Gastrocnemius medialis (tissue), 4 donors: ENCODE measurements at regions not wholly inside any gene's neighbourhood (a gene's known extent, or its start where the extent isn't known, plus 50 kb on each side); places are given as distances from the start of the nearest gene placed in this dataset.

Source experiments
- POLR2A ChIP-seq, 2 donors: fragments of 450-650 bp; IDR thresholded peaks; one replicate each; pipeline ENCODE4 v1.6.1; 2017; ENCODE audit warnings: antibody characterized with exemption in 2 of 2, mild to moderate bottlenecking in 2 of 2, moderate library complexity in 2 of 2
- TF ChIP-seq, protein P1 (sequence below), 5 experiments: fragments of 450-650 bp in 3 of 5; fragments of 200-600 bp in 2 of 5; sonication (generic) in 2 of 5; IDR thresholded peaks in 4 of 5; conservative IDR thresholded peaks in 1 of 5; 1 replicate in 4 of 5; 2 replicates in 1 of 5; pipeline ENCODE4 v1.5.1; 2016 to 2019; ENCODE audit warnings: antibody characterized with exemption in 5 of 5, mild to moderate bottlenecking in 3 of 5, moderate library complexity in 3 of 5

DNA sequence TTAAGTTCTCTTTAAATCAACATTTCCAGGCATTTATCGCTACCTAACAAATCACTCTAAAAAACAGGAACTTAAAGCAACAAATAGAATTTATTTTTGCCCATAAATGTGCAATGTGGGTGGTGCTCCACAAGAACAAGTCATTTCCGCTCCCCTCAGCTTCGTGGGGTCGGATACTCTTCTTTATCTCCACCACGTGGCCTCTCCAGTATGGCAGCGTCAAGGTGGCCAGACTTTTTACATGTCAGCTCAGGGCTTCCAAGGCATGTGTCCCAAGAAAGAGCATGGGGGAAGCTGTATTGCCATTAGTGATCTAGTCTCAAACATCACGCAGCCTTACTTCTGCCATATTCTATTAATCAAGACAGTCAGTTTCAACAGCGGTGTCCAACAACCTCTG, 249.2 kb upstream of the NOCT start:
- no peak for TF ChIP-seq POLR2A (IDR thresholded peaks at IDR 0.05)
- TF ChIP-seq, protein P1, sequence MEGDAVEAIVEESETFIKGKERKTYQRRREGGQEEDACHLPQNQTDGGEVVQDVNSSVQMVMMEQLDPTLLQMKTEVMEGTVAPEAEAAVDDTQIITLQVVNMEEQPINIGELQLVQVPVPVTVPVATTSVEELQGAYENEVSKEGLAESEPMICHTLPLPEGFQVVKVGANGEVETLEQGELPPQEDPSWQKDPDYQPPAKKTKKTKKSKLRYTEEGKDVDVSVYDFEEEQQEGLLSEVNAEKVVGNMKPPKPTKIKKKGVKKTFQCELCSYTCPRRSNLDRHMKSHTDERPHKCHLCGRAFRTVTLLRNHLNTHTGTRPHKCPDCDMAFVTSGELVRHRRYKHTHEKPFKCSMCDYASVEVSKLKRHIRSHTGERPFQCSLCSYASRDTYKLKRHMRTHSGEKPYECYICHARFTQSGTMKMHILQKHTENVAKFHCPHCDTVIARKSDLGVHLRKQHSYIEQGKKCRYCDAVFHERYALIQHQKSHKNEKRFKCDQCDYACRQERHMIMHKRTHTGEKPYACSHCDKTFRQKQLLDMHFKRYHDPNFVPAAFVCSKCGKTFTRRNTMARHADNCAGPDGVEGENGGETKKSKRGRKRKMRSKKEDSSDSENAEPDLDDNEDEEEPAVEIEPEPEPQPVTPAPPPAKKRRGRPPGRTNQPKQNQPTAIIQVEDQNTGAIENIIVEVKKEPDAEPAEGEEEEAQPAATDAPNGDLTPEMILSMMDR (IDR thresholded peaks at IDR 0.05 in 4 of 5, conservative IDR thresholded peaks at IDR 0.05 in 1 of 5) = no peak
